ENCODE measurements at regions not wholly inside any gene's neighbourhood (a gene's known extent, or its start where the extent isn't known, plus 50 kb on each side); places are given as distances from the start of the nearest gene placed in this dataset.

DNA sequence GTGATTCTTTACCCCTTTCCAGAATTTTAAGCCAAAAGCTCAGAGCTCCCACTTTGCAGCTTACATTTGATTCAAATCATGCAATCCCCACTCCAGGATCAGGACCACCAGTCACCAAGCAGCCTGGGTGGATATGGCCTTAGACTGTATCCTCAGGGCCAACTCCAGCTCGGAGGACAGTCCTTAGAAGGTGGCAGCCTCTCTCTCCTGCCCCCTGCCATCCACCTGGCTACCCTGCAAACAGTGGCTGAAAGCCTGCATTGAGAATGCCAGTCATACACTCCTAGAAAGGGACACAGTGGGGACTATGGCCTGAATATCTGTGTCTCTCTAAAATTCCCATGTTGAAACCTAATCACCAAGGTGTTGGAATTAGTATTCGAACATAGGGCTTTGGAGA, 50.0 kb upstream of the KCNMA1 start:
- TF ChIP-seq, protein P1, sequence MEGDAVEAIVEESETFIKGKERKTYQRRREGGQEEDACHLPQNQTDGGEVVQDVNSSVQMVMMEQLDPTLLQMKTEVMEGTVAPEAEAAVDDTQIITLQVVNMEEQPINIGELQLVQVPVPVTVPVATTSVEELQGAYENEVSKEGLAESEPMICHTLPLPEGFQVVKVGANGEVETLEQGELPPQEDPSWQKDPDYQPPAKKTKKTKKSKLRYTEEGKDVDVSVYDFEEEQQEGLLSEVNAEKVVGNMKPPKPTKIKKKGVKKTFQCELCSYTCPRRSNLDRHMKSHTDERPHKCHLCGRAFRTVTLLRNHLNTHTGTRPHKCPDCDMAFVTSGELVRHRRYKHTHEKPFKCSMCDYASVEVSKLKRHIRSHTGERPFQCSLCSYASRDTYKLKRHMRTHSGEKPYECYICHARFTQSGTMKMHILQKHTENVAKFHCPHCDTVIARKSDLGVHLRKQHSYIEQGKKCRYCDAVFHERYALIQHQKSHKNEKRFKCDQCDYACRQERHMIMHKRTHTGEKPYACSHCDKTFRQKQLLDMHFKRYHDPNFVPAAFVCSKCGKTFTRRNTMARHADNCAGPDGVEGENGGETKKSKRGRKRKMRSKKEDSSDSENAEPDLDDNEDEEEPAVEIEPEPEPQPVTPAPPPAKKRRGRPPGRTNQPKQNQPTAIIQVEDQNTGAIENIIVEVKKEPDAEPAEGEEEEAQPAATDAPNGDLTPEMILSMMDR (IDR thresholded peaks at IDR 0.05; ENCODE audit: low read length): no peak
- no peak for TF ChIP-seq EZH2 (IDR thresholded peaks at IDR 0.05; ENCODE audit: borderline replicate concordance, low read length)

Measured in OCI-LY1 (cell line).